Stimulated activated memory B cell treated with anti-CD40 and anti-IgM and Interleukin-4, amounts not matched to agents 10 μg/mL and 1 μg/mL and 100 μg/mL, for 72 hours (primary cell): ENCODE measurements at regions not wholly inside any gene's neighbourhood (a gene's known extent, or its start where the extent isn't known, plus 50 kb on each side); places are given as distances from the start of the nearest gene placed in this dataset.

Source experiments
- ATAC-seq: fragments of 150-1000 bp; cut with Tn5 transposase; 2 replicates; pipeline ENCODE4 v1.10.0; 2021
- H3K27ac Mint-ChIP-seq: one replicate; pipeline ENCODE4 v1.8.0; 2022; ENCODE audit warnings: mild to moderate bottlenecking, mixed read lengths
- H3K27me3 Mint-ChIP-seq: one replicate; pipeline ENCODE4 v1.8.0; 2022; ENCODE audit warnings: mixed read lengths
- H3K36me3 Mint-ChIP-seq: one replicate; pipeline ENCODE4 v1.8.0; 2022; ENCODE audit warnings: mixed read lengths
- H3K4me1 Mint-ChIP-seq: one replicate; pipeline ENCODE4 v1.8.0; 2022; ENCODE audit warnings: mixed read lengths
- H3K4me3 Mint-ChIP-seq: one replicate; pipeline ENCODE4 v1.8.0; 2022; ENCODE audit warnings: mild to moderate bottlenecking, moderate library complexity, mixed read lengths
- H3K9me3 Mint-ChIP-seq: one replicate; pipeline ENCODE4 v1.8.0; 2022; ENCODE audit warnings: mixed read lengths

GRCh38 chr11:79492008-79492407 is 51.2 kb upstream of the TENM4 start:
- Mint-ChIP-seq H3K4me1 (peaks cover 6% of the 10 kb centered on the region), H3K27me3 (peaks cover 18% of the 10 kb centered on the region), H3K4me3 (no peak overlapping the region), H3K36me3 (no peaks in the 10 kb centered on the region), H3K9me3 (peaks cover 2% of the 10 kb centered on the region), H3K27ac (no peak overlapping the region)
- no peak for ATAC-seq
